A673 (cell line): ENCODE measurements at regions not wholly inside any gene's neighbourhood (a gene's known extent, or its start where the extent isn't known, plus 50 kb on each side); places are given as distances from the start of the nearest gene placed in this dataset.
"Not testable (repeated sequence)": the region's sequence is repeated elsewhere in the genome, so short reads cannot be mapped to it uniquely, and the experiment has no call there.

Experiments used
- BruUV-seq: library from RNA; stranded (reverse); fragments of 400-500 nt; replicated peaks from 2 replicates; lab custom pipeline; 2021; lab: Mats Ljungman, UMichigan
- CTCF ChIA-PET: fragments of 300-600 bp; sonication (Branson Sonifier 250); formaldehyde crosslinking; loops from one replicate; lab custom pipeline; 2022; ENCODE audit warnings: antibody characterized with exemption; lab: Charles Lee
- POLR2A ChIA-PET: fragments of 300-600 bp; sonication (Branson Sonifier 250); formaldehyde crosslinking; loops from one replicate; lab custom pipeline; 2022; ENCODE audit warnings: antibody characterized with exemption; ENCODE audit not compliant: low non-redundant PET; lab: Charles Lee
- DNase-seq: peaks from one replicate; pipeline ENCODE4 v3.0.0-alpha.2; 2015; ENCODE audit warnings: low spot score
- H3K27ac ChIP-seq: fragments of 200-600 bp; sonication (generic); 2 replicates; pipeline ENCODE4 v1.5.1; 2016; ENCODE audit warnings: mixed run types, low read depth, mild to moderate bottlenecking, mixed read lengths, antibody characterized with exemption, low read length; ENCODE audit not compliant: poor library complexity, severe bottlenecking
- H3K27me3 ChIP-seq: fragments of 200-600 bp; sonication (generic); replicated peaks from 2 replicates; pipeline ENCODE4 v1.6.1; 2017; ENCODE audit warnings: mixed run types, low read depth, mild to moderate bottlenecking, mixed read lengths, antibody characterized with exemption, low read length; ENCODE audit not compliant: insufficient read depth, poor library complexity
- H3K36me3 ChIP-seq: fragments of 200-600 bp; sonication (generic); 2 replicates; pipeline ENCODE4 v1.6.1; 2016; ENCODE audit warnings: mixed run types, mild to moderate bottlenecking, mixed read lengths, antibody characterized with exemption, low read length; ENCODE audit not compliant: insufficient read depth, poor library complexity, severe bottlenecking
- H3K4me1 ChIP-seq: fragments of 200-600 bp; sonication (generic); 2 replicates; pipeline ENCODE4 v1.6.1; 2017; ENCODE audit warnings: mixed run types, mild to moderate bottlenecking, mixed read lengths, antibody characterized with exemption, low read length; ENCODE audit not compliant: insufficient read depth, poor library complexity, severe bottlenecking
- H3K4me3 ChIP-seq: fragments of 200-600 bp; sonication (generic); 2 replicates; pipeline ENCODE4 v1.5.1; 2016; ENCODE audit warnings: low read depth, mixed run types, mild to moderate bottlenecking, mixed read lengths, low read length; ENCODE audit not compliant: poor library complexity, severe bottlenecking
- H3K9me3 ChIP-seq: fragments of 200-600 bp; sonication (generic); 2 replicates; pipeline ENCODE4 v1.6.1; 2016; ENCODE audit warnings: mixed run types, low read depth, mild to moderate bottlenecking, mixed read lengths, antibody characterized with exemption, low read length; ENCODE audit not compliant: poor library complexity, severe bottlenecking
- CTCF ChIP-seq: fragments of 300-800, 200-600 bp; sonication (generic); conservative IDR thresholded peaks from 2 replicates; pipeline ENCODE4 v1.5.1; 2017; ENCODE audit warnings: low read depth, mild to moderate bottlenecking, antibody characterized with exemption, low read length, moderate library complexity, mixed read lengths
- EZH2 ChIP-seq: fragments of 200-600 bp; sonication (generic); IDR thresholded peaks from 2 replicates; pipeline ENCODE4 v1.6.1; 2017; ENCODE audit warnings: borderline replicate concordance, low read depth, mild to moderate bottlenecking, mixed read lengths, antibody characterized with exemption, low read length; ENCODE audit not compliant: poor library complexity, severe bottlenecking
- intact Hi-C: fragments of 100-400 bp; cut with micrococcal nuclease; formaldehyde crosslinking; loops from one replicate; pipeline ENCODE4 v1.10.0; 2022; ENCODE audit not compliant: unreplicated experiment

DNA sequence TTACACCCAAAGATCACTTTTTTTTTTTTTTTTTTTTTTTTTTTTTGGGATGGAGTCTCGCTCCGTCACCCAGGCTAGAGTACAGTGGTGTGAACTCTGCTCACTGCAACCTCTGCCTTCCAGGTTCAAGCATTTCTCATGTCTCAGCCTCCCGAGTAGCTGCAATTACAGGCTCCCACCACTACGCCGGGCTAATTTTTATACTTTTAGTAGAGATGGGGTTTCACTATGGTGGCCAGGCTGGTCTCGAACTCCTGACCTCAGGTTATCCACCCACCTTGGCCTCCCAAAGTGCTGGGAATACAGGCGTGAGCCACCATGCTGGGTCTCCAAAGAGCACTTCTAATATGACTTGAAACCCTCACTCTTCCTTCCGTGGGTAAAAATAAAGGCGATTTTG, 152.2 kb upstream of the SPACA7 start:
- peak; percentile 26; the same call in 1 of the 2 replicates for TF ChIP-seq CTCF
- POLR2A ChIA-PET, result not testable (repeated sequence)

DNA sequence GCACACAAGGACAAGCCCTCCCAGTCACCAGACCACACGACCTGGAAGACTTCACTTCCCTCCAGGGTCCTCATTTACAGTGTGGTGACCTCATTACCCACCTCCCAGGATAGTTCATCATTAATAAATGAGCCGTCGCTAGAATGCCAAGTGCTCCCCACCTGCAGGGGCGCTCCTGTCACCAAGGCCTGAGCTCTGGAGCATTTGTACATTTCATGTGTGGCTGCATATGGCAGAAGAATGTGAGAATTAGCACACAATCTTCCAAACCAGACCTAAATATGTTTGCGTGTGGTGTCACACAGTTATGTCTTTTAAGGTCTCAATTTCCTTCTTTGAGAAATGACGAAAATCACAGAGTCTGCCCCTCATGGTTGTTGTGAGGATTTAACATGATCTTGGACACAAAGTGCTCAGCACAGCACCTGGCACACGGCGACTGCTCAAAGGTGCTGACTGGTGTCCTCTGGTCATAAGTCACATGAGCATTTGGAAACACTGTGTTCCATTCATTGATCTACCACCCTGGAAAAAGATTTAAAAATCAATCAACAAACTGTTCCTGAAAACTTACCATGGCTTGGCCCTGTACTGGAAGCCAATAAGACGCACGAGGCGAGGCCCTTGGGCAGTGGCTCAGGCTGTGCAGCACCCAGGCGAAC, 150.6 kb upstream of the SPACA7 start:
- TF ChIP-seq EZH2 (no peak), CTCF (no peak)
- intact Hi-C loops, result no loop called here
- ChIA-PET CTCF (no interaction called here), POLR2A (no interaction called here)
- DNase-seq, result no peak
- no TSS peak for BruUV-seq
- peaks cover 19% of the 10 kb centered on the region for H3K27me3 ChIP-seq
- H3K9me3 ChIP-seq, result no peaks in the 10 kb centered on the region
- H3K4me3 ChIP-seq, result no peak overlapping the region
- H3K27ac ChIP-seq, result no peak overlapping the region
- no peaks in the 10 kb centered on the region for H3K36me3 ChIP-seq
- no peaks in the 10 kb centered on the region for H3K4me1 ChIP-seq

More for the DNA sequence above, 152.2 kb upstream of the SPACA7 start:
- H3K27me3 ChIP-seq, result peaks cover 14% of the 10 kb centered on the region
- intact Hi-C loops, DNase-seq, H3K4me1 ChIP-seq, H3K27ac ChIP-seq, BruUV-seq, H3K4me3 ChIP-seq, H3K36me3 ChIP-seq, H3K9me3 ChIP-seq: not testable (repeated sequence)
- CTCF ChIA-PET, result interaction anchor here (0.7 kb wide), 1 partner anchor 219 kb away, joined by 9 read pairs; no protein-coding TSS in a partner anchor

DNA sequence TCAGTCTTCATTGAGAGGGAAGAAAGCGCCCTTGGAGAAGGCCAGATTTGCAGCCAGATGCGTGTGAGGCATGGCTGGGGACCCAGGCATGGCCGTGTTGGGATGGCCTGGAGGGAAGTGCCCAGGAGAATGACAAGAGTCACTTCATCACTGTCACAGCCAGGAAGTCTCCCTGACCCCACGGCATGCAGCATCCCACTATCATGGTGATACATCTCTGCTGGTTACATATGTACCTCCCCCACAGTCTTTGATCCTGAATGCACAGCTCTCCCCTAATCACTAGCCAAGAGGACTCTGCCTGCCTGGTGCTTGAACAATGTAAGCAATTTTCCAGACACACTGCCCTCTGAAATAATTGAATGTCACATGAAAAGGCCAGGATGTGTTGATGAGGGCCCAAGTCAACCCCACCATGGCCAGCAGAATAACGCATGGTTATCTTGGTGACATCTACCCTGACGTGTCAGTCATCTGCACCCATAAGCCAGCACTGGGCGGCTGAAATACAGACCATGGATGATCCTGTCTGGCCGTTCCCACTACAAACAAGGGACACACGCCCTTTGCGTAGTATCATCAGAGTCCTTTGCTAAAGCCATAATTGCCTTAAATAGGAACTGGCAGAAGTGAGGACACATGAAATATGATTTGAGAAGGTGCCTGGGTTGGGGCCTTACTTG, 149.7 kb upstream of the SPACA7 start:
- TF ChIP-seq CTCF (no peak), EZH2 (no peak)
- BruUV-seq, result no TSS peak
- Histone ChIP-seq H3K27me3 (peaks cover 22% of the 10 kb centered on the region), H3K27ac (no peak overlapping the region), H3K36me3 (no peaks in the 10 kb centered on the region), H3K4me3 (no peak overlapping the region), H3K9me3 (no peaks in the 10 kb centered on the region), H3K4me1 (no peaks in the 10 kb centered on the region)
- no peak for DNase-seq
- POLR2A ChIA-PET, result no interaction called here
- intact Hi-C loops, result no loop called here
- CTCF ChIA-PET, result no interaction called here
